HUDEP-2 (cell line): ENCODE measurements at regions not wholly inside any gene's neighbourhood (a gene's known extent, or its start where the extent isn't known, plus 50 kb on each side); places are given as distances from the start of the nearest gene placed in this dataset.

Experiments used
- DNase-seq, 76 experiments: peaks; one replicate each; lab custom pipeline; 2025; ENCODE audit not compliant: unreplicated experiment in 76 of 76; lab: John Stamatoyannopoulos, UW

DNA sequence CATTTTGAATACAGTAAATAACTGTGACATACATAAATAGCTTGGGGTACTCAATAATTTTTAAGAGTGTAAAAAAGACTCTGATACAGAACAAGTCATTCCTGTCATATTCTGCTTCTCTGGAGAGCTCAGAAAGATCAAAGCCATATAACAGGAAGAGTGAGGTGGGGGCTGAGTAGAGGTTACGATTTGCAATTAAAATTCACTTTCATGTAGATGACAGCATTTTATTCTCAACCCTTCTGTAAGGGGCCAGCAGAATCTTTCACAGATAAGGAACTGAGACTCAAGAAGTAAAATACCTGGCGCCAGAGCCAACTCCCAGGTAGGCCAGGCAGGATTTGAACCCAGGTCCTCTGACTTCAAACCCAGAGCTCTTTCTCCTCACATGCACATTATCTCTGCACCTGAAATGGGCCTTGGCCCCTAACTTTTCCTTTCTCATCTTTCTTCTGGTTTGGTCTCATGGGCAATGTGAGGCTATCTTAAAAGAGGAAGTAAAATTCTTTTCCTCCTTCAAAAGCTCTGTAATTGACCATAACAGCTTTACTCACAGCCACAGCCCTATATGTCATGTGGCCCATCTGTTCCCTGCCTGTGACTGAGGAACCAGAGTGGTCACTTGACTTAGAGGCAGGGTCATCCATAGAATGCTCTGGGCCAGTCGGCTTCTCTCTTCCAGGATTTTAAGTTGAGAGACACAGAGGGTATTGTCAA is 80.9 kb upstream of the SYT6 start:
- no peak for DNase-seq

DNA sequence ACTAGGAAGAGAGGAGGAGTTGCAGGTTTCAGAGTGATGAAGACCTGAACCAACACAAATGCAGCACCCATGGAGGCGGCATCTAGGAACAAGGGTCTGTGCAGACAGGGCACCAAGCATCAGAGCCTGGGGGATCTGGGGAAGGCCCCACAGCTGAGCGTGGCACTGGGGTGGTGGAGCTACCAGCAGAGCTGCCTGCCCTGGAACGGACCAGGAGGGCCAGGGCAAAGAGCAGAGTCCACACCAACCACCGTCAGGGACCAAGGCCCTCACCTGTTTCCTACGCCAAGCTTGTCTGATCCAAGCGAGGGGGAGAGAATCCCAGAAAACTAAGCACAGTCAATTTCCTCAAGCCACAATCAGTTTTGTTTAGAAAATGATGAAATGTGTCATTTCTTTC is 79.0 kb upstream of the SYT6 start:
- no peak for DNase-seq

DNA sequence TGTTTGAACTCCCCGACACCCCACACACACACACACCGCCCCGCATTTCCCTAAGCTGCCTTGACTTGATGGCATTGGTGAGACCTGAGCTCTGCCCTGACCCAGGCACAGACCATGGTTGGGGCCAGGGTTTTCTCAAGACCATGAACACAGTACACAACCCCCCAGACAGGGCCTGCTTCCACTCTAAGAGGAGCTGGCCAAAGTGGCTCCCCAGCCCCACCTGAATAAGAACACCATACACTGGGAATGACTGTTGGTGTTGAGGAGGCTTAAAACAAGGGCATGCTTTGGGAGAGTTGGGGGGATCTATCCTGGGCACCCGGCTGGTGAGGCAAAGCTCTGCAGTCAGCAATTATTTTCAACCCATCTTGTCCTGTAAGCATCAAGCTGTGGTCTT is 77.6 kb upstream of the SYT6 start:
- DNase-seq = no peak

DNA sequence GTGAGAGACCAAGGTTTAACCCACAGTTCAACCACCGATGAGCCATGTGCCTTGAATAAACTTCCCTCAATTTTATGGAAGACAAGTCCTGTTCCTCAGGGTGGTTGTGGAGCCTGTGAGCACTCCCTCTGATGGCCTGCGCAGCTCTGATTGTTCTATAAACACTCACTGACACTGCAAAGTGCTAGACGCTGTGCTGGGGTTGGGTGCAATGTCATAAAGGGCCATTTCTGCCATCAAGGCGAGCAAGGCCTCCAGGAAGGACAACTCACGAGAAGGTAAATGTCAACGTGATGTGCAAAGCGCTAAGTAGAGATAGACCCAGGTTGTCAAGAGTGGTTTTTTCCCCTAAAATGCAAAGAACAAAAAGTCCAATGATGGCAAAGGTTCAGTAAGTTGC is 75.7 kb upstream of the SYT6 start:
- DNase-seq = no peak

DNA sequence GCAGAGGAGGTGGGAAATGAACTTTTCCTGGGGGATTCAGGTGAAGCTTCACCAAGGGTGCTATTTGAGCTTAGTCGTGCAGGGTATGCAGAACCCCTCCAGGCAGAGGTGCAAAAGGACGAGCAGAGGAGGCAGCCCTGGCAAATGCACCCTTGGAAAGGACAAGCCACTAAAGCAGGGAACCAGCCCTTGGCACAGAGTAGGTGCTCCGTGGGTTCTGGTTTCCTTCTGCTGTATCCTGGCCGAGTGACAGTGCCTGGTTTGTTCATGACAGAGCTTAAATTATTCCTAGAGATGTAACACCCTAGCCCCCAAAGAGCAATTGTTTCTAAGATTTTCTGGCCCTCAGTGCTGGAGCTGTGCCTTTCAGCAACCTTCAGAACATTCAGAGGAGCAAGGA is 73.4 kb upstream of the SYT6 start:
- no peak for DNase-seq

DNA sequence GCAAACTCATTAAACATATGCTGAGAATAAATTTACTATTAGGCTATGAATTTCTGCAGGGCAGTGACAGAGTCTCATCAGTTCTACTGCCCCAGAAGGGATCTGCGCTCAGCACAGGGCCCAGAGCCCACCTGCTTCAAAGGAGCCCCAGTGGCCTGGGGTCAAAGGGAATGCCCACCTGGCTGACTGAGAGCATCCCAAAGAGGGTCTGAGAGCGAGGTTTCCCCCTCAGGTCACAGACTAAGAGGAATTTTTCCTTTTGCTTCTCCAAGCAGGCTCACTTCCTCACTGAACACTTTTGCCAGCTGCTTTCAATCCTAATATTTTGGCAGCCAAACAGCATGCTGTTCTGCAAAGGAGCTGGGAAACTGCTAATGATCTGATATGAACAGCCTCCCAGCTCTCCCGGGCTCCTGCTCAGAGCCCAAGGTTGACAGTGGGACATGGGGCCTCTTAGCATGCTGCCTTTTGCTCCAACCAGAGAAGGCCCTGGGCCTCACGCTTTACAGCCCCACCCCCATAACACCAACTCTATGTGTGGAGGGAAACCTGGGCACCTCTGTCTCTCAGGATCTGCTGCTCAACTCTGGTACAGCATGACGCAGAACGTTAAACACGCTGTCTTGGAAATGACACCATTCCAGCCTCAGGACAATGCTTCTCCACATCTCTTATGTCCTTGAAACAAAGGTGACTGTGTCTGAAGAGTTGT is 70.7 kb upstream of the SYT6 start:
- DNase-seq = no peak

DNA sequence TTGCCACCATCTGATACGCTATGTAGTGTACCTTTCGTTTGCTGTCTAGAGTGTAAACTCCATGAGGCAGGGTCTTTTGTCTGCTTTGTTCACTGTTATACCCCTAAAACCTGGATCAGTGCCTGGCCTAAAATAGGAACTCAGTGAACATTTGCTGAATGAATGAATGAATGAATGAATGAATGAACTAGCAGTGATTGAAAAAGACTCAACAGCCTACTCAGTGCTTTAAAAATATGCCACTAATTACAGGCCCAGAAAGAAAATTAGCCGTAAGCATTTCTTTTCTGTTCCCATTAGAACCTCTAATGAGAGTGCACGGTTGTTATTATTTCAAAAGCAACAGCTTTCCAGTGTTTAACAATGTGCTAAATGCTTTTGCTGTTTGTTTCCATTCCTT is 69.3 kb upstream of the SYT6 start:
- no peak for DNase-seq

DNA sequence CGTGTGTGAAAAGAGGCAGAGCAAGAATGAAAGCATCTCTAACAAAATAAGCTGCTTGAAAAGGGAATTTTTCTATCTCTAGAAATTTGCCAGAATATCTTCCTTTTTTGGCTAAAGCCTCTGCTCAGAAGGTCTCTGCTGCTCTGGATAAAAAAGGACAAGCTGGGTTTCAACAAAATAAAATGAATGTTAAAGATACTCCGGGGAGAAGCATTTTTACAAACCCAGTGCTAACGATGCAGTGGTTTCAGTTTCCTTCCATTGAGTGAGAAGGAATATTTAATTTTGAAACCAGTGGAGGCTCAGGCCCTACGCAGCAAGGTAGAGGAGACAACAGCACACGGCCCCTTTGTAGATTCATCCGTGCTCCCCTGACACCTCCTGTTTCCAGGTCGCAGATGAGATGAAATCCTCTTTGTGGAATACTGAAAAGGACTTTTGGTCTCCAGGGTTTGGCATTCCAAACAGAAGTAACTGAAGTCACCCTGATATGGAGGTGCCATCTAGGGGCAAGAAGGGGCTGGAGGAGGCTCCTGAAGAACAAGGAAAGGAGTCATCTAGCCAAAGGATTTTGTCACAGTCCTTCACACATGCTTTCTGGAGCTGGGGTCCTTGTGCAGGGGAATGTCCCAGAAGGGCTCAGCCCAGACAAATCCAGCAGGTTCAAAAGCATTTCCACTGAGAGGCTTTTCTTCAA is 65.7 kb upstream of the SYT6 start:
- DNase-seq = no peak

DNA sequence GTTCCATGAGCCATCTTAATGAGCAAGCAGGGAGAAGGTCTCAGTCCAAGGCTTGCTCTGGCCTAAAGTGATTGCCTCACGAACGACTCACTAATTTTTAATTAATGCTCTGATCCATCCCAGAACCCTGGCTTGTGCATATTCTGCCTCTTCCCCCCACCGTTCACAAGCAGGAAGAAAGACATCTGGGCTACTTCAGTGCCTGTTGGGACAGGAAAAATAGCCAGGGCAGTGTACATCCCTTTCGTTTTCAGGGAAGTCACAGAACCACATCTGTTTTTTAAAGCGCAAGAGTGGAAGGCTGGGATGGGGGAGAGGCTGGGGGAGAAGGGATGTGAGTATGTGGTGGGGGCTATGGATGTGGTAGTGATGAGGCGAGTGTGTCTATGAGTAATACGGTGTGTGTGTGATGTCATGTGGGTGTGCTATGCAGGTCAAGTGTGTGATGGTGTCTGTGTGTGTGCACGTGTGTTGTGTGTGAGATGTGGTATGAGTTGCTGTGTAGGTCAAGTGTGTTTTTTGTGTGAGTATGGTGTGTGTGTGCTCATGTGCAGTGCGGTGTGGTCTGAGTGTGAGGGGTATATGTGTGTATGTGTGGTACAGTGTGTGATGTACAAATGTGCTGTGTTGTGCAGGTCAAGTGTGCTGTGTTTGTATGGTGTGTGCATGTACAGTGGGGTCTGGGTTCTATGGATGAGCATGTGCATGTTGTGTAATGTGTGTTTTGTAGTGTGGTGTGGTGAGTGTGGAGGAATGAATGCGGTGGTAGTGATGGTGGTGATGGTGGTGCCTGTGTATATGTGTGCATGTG is 64.9 kb upstream of the SYT6 start:
- no peak for DNase-seq

DNA sequence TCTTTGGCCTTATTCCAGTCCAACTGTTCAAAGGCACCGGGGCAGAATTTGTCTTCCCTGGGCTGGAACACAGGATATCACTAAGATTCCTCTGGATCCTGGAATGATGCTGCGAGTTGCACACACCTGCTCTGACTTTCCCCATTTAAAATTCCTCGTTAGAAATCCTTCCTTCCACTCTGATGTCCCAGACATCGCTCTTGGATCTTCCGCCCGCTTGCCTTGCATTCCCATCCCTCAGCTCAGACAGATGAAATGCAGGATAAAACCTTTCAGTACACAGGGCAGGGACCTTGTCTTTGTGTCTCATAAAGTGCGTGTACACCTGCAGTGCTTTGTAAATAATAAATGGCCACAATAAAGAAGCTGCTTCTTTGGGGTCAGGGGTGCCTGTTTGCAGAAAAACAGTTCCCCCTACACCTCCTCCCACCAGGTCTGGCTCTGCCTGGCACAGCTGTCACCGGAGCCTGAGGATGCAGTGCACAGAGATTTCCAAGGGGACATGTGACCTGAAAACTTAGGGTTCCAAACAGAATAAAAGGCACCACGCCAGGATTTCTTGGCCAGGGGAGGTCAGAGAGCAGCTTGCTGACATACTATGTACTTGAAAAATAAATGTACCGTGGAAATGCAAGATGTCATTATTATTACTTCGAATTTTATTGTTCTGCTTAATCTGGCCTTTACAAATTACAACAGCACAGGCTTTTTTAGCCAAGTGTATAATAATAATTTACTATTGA is 62.9 kb upstream of the SYT6 start:
- no peak for DNase-seq

DNA sequence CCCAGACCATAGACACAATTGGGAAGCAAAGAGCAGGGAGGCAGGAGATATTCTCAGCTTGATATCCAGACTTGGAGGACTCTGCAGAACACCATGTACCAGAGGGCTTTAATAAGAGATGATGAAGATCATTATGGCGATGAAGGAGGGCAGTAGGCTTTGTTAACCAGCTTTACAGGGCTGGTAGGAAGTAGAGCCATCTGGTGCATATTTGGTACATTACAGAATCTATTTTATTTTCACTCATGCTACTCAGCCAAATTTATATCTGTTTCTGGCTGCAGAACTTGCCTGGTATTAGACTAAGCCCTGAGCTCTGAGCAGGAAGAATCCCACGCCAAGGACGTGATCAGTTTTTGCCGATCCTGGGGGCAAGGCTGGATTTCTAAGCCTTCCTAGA is 61.8 kb upstream of the SYT6 start:
- no peak for DNase-seq

DNA sequence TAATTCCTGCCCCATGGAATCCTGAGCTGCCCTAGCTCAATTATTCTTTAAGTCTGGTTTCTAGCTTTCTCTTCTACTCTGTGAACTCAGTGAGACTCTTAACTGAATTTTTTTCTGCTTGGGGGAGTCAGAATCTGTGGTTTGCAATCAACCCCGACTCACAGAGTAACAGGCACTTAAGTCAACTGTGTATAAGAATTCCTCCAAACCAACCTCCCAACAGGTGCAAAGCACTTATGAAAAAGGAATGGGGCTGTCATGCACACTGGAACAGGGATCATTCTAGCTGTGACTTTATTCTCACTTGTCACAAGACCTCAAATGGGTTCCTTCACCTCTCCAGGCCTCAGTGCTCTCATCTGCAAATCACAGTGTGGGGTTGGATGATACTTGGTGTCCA is 60.3 kb upstream of the SYT6 start:
- DNase-seq = no peak

DNA sequence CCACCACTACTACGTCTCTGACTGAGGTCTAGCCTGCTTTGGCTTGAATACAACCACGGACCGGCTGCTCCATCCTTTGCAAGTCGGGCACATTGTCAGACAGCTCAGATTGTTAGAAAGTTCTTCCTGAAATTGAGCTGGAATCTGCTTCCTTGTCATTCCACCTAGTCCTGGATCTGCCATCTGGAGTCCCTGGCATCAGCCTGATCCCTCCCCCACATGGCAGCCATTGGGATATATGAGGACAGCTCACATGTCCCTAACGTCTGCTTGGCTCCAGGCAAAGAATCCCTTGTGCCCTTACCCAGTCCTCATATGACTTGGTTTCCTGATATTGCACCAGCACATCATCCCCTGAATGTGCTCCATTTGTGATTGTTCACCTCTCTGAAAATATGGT is 56.3 kb upstream of the SYT6 start:
- no peak for DNase-seq

DNA sequence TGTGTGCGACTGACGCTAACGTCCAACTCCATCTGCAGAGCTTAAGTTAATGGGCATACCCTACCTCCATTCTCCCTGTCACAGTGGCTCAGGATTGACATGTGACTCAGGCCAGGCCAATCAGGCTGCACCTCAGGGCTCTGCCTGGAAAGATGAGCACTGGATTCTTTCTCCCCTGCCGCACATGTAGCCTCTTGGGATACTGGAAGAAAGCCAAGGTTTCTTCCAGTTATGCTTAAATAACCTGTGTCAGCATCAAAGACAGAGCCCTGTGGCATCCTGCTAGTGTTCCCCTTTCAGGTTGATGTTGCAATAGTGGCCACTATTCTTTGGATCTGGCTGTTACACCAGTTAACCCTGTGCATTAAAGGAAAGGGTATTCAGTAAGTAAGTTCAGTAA is 55.0 kb upstream of the SYT6 start:
- DNase-seq = no peak

DNA sequence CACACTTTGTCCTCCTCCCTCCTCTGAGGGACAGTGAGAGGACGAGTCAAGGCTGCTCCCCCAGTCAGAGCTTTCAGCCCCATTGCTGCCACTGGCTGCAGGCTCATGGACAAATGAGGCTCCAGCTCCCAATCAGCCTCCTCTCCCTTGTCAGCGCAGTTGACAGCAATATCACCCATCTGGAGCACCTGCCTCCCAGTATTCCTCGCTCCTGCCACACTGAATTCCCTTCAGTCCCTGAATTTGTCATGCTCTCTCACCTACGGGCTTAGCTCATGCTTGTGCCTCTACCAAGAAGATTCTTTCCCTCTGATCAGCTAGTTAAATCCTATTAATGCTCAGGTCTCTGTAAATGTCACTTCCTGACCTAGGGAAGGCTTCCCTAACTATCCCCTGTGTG is 54.4 kb upstream of the SYT6 start:
- DNase-seq = no peak

DNA sequence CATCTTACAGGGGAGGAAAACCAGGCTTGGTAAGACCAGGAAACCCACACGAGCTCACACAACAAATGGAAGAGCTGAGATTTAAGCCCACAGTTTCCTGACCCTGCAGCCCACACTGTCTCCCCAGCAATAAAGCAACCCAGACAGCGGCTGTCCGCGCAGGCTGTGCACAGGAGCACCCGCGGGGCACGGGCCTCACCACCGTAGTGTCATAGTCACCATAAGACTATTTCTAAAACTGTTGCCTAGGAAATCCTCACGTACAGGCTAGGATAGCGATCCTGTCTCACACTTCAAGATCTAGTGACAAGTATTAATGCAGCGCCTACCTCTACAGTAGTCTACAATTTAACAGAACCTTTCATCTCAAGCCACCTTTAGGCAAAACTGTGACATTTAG is 54.0 kb upstream of the SYT6 start:
- no peak for DNase-seq

DNA sequence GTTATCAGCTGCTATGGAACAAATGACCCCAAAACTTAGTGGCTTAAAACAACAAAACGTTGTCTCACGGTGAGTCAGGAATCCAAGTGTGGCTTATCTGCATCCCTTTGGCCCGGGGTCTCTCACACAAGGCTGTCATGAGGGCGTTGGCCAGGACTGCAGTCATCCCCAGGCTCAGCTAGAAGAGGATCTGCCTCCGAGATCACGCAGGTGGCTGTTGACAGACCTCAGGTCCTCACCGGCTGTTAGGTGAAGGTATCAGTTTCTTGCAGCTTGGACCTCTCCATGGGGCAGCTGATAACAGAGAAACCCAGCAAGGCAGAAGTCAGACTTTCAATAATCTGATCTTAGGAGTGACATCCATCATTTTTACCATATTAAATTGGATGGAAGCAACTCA is 52.7 kb upstream of the SYT6 start:
- DNase-seq = no peak

DNA sequence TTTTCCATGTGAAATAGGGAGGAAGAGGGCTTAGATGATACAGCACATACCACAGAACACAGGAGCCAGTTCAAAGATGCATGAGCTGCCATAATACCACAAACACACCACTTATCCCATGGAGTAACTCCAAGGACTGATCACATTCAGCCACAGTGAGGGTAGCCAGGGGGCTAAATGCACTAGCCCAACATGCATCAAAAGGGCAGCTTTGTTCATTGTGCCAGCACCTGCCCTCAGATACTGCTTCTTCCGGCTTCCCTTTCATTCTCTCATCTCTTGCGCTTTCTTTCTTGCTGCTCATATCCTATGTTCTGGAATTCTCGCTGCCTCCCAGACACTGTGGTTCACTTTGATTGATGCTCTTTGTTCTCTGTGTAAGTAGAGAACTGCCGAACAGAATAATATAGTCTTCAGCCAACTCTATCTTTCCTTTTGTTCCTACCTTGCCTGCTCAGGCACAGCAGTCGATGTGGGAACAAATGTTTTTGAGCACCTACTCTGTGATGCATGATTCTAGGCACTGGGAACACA is 50.0 kb upstream of the SYT6 start:
- no peak for DNase-seq
